ENCODE measurements at regions not wholly inside any gene's neighbourhood (a gene's known extent, or its start where the extent isn't known, plus 50 kb on each side); places are given as distances from the start of the nearest gene placed in this dataset.

DNA sequence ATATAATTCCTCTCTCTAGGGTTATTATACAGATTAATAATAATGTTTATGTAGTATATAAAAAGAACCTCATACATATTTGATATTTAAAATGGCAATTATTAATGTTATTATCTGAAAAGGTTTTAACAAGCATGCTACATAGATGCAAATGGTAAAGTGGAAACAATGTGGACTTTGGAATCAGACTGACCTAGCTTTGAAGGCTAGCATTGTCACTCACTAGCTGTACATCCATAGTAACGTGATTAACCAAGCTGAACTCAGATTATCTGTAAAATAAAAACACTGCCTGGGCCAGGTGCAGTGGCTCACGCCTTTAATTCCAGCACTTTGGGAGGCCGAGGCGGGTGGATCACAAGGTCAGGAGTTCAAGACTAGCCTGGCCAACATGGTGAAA lies 233.7 kb upstream of the SPRY1 start:
- no peak overlapping the region for H3K4me3 ChIP-seq (ENCODE audit: insufficient read depth, low read depth, low read length)
- H3K27me3 Mint-ChIP-seq (ENCODE audit: low read depth, unreplicated experiment) = no peaks in the 10 kb centered on the region
- H3K27me3 ChIP-seq (ENCODE audit: insufficient read depth, low read length) = no peaks in the 10 kb centered on the region
- no peak overlapping the region for H3K27ac ChIP-seq (ENCODE audit: low read depth, low read length)
- H3K36me3 Mint-ChIP-seq (ENCODE audit: low read depth, unreplicated experiment) = no peaks in the 10 kb centered on the region
- no peaks in the 10 kb centered on the region for H4K20me1 ChIP-seq (ENCODE audit: insufficient read depth, low read length)
- H3K36me3 ChIP-seq (ENCODE audit: insufficient read depth, low read length) = no peaks in the 10 kb centered on the region
- no peaks in the 10 kb centered on the region for H3K9me3 ChIP-seq (ENCODE audit: insufficient read depth, low read depth, low read length)
- no peak overlapping the region for H3K9ac ChIP-seq (ENCODE audit: low read length)
- H3K4me2 ChIP-seq (ENCODE audit: low read length) = no peak overlapping the region
- H3K4me3 Mint-ChIP-seq (ENCODE audit: unreplicated experiment) = no peak overlapping the region
- H3K9me3 Mint-ChIP-seq (ENCODE audit: unreplicated experiment) = no peaks in the 10 kb centered on the region
- FAIRE-seq (no peak), DNase-seq (ENCODE audit: low read depth) (no peak)
- H3K4me1 Mint-ChIP-seq (ENCODE audit: low read depth, unreplicated experiment) = peaks cover 6% of the 10 kb centered on the region
- no peak overlapping the region for H3K27ac Mint-ChIP-seq (ENCODE audit: unreplicated experiment)
- no peak for TF ChIP-seq EZH2 (IDR thresholded peaks at IDR 0.05; ENCODE audit: insufficient read depth, low read length)
- TF ChIP-seq, protein P1, sequence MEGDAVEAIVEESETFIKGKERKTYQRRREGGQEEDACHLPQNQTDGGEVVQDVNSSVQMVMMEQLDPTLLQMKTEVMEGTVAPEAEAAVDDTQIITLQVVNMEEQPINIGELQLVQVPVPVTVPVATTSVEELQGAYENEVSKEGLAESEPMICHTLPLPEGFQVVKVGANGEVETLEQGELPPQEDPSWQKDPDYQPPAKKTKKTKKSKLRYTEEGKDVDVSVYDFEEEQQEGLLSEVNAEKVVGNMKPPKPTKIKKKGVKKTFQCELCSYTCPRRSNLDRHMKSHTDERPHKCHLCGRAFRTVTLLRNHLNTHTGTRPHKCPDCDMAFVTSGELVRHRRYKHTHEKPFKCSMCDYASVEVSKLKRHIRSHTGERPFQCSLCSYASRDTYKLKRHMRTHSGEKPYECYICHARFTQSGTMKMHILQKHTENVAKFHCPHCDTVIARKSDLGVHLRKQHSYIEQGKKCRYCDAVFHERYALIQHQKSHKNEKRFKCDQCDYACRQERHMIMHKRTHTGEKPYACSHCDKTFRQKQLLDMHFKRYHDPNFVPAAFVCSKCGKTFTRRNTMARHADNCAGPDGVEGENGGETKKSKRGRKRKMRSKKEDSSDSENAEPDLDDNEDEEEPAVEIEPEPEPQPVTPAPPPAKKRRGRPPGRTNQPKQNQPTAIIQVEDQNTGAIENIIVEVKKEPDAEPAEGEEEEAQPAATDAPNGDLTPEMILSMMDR (IDR thresholded peaks at IDR 0.05; ENCODE audit: insufficient read depth, low read depth, low read length) = no peak
- H2AFZ ChIP-seq (ENCODE audit: low read depth, low read length) = no peak overlapping the region
- no peaks in the 10 kb centered on the region for H3K79me2 ChIP-seq (ENCODE audit: insufficient read depth, low read length)
- no peaks in the 10 kb centered on the region for H3K4me1 ChIP-seq (ENCODE audit: insufficient read depth, low read length)

DNA sequence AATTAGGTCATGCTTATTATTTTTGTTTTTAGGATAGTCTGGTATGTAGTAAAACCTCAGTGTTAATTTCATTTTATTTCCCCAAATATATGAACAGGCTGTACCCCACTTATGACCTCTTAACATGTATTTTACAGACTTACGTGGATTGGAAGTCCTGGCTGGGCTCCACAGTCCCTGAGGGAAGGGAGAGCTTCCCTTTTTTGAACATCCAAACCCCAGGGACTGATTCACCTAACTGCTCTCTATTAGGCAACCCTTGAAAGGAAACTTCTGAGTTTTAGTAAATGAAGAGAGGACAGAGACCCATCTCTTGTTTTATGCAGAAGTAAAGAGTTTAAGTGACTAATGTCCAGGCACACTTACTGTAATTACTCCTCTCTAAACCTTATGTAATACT lies 233.1 kb upstream of the SPRY1 start:
- Histone ChIP-seq H3K79me2 (ENCODE audit: insufficient read depth, low read length) (no peaks in the 10 kb centered on the region), H3K4me1 (ENCODE audit: insufficient read depth, low read length) (no peaks in the 10 kb centered on the region), H3K9ac (ENCODE audit: low read length) (no peak overlapping the region), H3K9me3 (ENCODE audit: insufficient read depth, low read depth, low read length) (no peaks in the 10 kb centered on the region), H2AFZ (ENCODE audit: low read depth, low read length) (no peak overlapping the region), H3K36me3 (ENCODE audit: insufficient read depth, low read length) (no peaks in the 10 kb centered on the region), H3K27ac (ENCODE audit: low read depth, low read length) (no peak overlapping the region), H3K4me2 (ENCODE audit: low read length) (no peak overlapping the region), H4K20me1 (ENCODE audit: insufficient read depth, low read length) (no peaks in the 10 kb centered on the region), H3K4me3 (ENCODE audit: insufficient read depth, low read depth, low read length) (no peak overlapping the region), H3K27me3 (ENCODE audit: insufficient read depth, low read length) (no peaks in the 10 kb centered on the region)
- Mint-ChIP-seq H3K27me3 (ENCODE audit: low read depth, unreplicated experiment) (no peaks in the 10 kb centered on the region), H3K4me3 (ENCODE audit: unreplicated experiment) (no peak overlapping the region), H3K9me3 (ENCODE audit: unreplicated experiment) (no peaks in the 10 kb centered on the region), H3K4me1 (ENCODE audit: low read depth, unreplicated experiment) (peaks cover 5% of the 10 kb centered on the region), H3K27ac (ENCODE audit: unreplicated experiment) (no peak overlapping the region), H3K36me3 (ENCODE audit: low read depth, unreplicated experiment) (no peaks in the 10 kb centered on the region)
- DNase-seq (ENCODE audit: low read depth) = no peak
- TF ChIP-seq, protein P1 (IDR thresholded peaks at IDR 0.05; ENCODE audit: insufficient read depth, low read depth, low read length) = no peak
- TF ChIP-seq EZH2 (IDR thresholded peaks at IDR 0.05; ENCODE audit: insufficient read depth, low read length) = no peak
- FAIRE-seq = no peak

DNA sequence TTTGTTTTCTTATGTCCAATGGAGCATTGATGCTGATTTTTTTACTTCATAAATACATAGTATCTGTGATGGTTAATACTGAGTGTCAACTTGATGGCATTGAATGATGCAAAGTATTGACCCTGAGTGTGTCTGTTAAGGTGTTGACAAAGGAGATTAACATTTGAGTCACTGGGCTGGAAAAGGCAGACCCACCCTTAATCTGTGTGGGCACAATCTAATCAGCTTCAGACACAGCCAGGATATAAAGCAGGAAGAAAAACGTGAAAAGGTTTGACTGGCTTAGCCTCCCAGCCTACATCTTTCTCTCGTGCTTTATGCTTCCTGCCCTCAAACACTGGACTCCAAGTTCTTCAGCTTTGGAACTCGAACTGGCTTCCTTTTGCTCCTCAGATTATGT lies 230.6 kb upstream of the SPRY1 start:
- no peaks in the 10 kb centered on the region for H4K20me1 ChIP-seq (ENCODE audit: insufficient read depth, low read length)
- H3K9ac ChIP-seq (ENCODE audit: low read length) = no peak overlapping the region
- H3K4me3 Mint-ChIP-seq (ENCODE audit: unreplicated experiment) = no peak overlapping the region
- no peaks in the 10 kb centered on the region for H3K27me3 ChIP-seq (ENCODE audit: insufficient read depth, low read length)
- H3K79me2 ChIP-seq (ENCODE audit: insufficient read depth, low read length) = no peaks in the 10 kb centered on the region
- no peak overlapping the region for H2AFZ ChIP-seq (ENCODE audit: low read depth, low read length)
- TF ChIP-seq, protein P1 (IDR thresholded peaks at IDR 0.05; ENCODE audit: insufficient read depth, low read depth, low read length) = no peak
- TF ChIP-seq EZH2 (IDR thresholded peaks at IDR 0.05; ENCODE audit: insufficient read depth, low read length) = no peak
- H3K27me3 Mint-ChIP-seq (ENCODE audit: low read depth, unreplicated experiment) = no peaks in the 10 kb centered on the region
- FAIRE-seq (no peak), DNase-seq (ENCODE audit: low read depth) (no peak)
- H3K4me1 Mint-ChIP-seq (ENCODE audit: low read depth, unreplicated experiment) = peaks cover 14% of the 10 kb centered on the region
- H3K36me3 ChIP-seq (ENCODE audit: insufficient read depth, low read length) = no peaks in the 10 kb centered on the region
- no peak overlapping the region for H3K4me3 ChIP-seq (ENCODE audit: insufficient read depth, low read depth, low read length)
- H3K9me3 ChIP-seq (ENCODE audit: insufficient read depth, low read depth, low read length) = no peaks in the 10 kb centered on the region
- no peak overlapping the region for H3K4me2 ChIP-seq (ENCODE audit: low read length)
- H3K9me3 Mint-ChIP-seq (ENCODE audit: unreplicated experiment) = no peaks in the 10 kb centered on the region
- no peaks in the 10 kb centered on the region for H3K4me1 ChIP-seq (ENCODE audit: insufficient read depth, low read length)
- no peak overlapping the region for H3K27ac ChIP-seq (ENCODE audit: low read depth, low read length)
- no peaks in the 10 kb centered on the region for H3K36me3 Mint-ChIP-seq (ENCODE audit: low read depth, unreplicated experiment)
- no peak overlapping the region for H3K27ac Mint-ChIP-seq (ENCODE audit: unreplicated experiment)

Measured in astrocyte (in vitro differentiated cells and primary cell).